ENCODE measurements at regions not wholly inside any gene's neighbourhood (a gene's known extent, or its start where the extent isn't known, plus 50 kb on each side); places are given as distances from the start of the nearest gene placed in this dataset.
"Not testable (repeated sequence)": the region's sequence is repeated elsewhere in the genome, so short reads cannot be mapped to it uniquely, and the experiment has no call there.

- POLR2A ChIA-PET, result no interaction called here
- H3K4me3 Mint-ChIP-seq, result no peak overlapping the region
- ATAC-seq (ENCODE audit: low read depth) (no peak), DNase-seq (no peak)
- no peaks in the 10 kb centered on the region for H3K36me3 Mint-ChIP-seq
- no peaks in the 10 kb centered on the region for H3K4me1 Mint-ChIP-seq
- H3K27ac Mint-ChIP-seq, result no peak overlapping the region
- H3K9me3 Mint-ChIP-seq, result no peaks in the 10 kb centered on the region
- H3K27me3 Mint-ChIP-seq, result no peaks in the 10 kb centered on the region
Observed at GRCh38 chr16:73113336-73113735, 65.4 kb upstream of the ZFHX3 start.

GRCh38 chr16:73108195-73108963, 60.5 kb upstream of the ZFHX3 start:
- no peak for ATAC-seq (ENCODE audit: low read depth)
- DNase-seq, result no peak
- no peaks in the 10 kb centered on the region for H3K27me3 Mint-ChIP-seq
- H3K27ac Mint-ChIP-seq, result no peak overlapping the region
- no peaks in the 10 kb centered on the region for H3K36me3 Mint-ChIP-seq
- POLR2A ChIA-PET, result no interaction called here
- no peak overlapping the region for H3K4me3 Mint-ChIP-seq
- no peaks in the 10 kb centered on the region for H3K9me3 Mint-ChIP-seq
- H3K4me1 Mint-ChIP-seq, result no peaks in the 10 kb centered on the region

- Mint-ChIP-seq H3K27ac (no peak overlapping the region), H3K4me3 (no peak overlapping the region), H3K9me3 (no peaks in the 10 kb centered on the region), H3K4me1 (no peaks in the 10 kb centered on the region), H3K27me3 (no peaks in the 10 kb centered on the region), H3K36me3 (no peaks in the 10 kb centered on the region)
- ATAC-seq (ENCODE audit: low read depth) (no peak), DNase-seq (no peak)
- POLR2A ChIA-PET, result no interaction called here
Observed at GRCh38 chr16:73107371-73107770, 59.4 kb upstream of the ZFHX3 start.

- Mint-ChIP-seq H3K4me3 (no peak overlapping the region), H3K36me3 (no peaks in the 10 kb centered on the region), H3K27ac (no peak overlapping the region), H3K9me3 (no peaks in the 10 kb centered on the region), H3K4me1 (no peaks in the 10 kb centered on the region), H3K27me3 (peaks cover 3% of the 10 kb centered on the region)
- POLR2A ChIA-PET, result no interaction called here
- ATAC-seq (ENCODE audit: low read depth) (no peak), DNase-seq (no peak)
Observed at GRCh38 chr16:73106329-73107034, 58.6 kb upstream of the ZFHX3 start.

GRCh38 chr16:73101568-73101967, 53.6 kb upstream of the ZFHX3 start:
- Mint-ChIP-seq H3K36me3 (no peaks in the 10 kb centered on the region), H3K27ac (no peak overlapping the region), H3K27me3 (peaks cover 5% of the 10 kb centered on the region), H3K4me3 (no peak overlapping the region), H3K9me3 (no peaks in the 10 kb centered on the region), H3K4me1 (no peaks in the 10 kb centered on the region)
- POLR2A ChIA-PET, result no interaction called here
- ATAC-seq (ENCODE audit: low read depth) (no peak), DNase-seq (no peak)

GRCh38 chr16:73099601-73100000, 51.7 kb upstream of the ZFHX3 start:
- DNase-seq; POLR2A ChIA-PET; H3K9me3 Mint-ChIP-seq; H3K36me3 Mint-ChIP-seq; H3K27me3 Mint-ChIP-seq; H3K27ac Mint-ChIP-seq; ATAC-seq (ENCODE audit: low read depth); H3K4me3 Mint-ChIP-seq; H3K4me1 Mint-ChIP-seq: not testable (repeated sequence)

Measured in activated naive CD8-positive, alpha-beta T cell treated with anti-CD3 and anti-CD28 coated beads, Interleukin-2, amount 10 ng/mL, durations not matched to agents 7 days and 5 days (primary cell).